Epithelial cell of proximal tubule (primary cell): ENCODE measurements at regions not wholly inside any gene's neighbourhood (a gene's known extent, or its start where the extent isn't known, plus 50 kb on each side); places are given as distances from the start of the nearest gene placed in this dataset.

Source experiments
- DNase-seq: peaks from one replicate; pipeline ENCODE4 v3.0.0-alpha.2; 2011; ENCODE audit warnings: low read depth
- H3K4me3 ChIP-seq: 2 replicates; pipeline ENCODE4 v1.5.1; 2011; ENCODE audit warnings: low read depth, mild to moderate bottlenecking, low read length
- CTCF ChIP-seq: conservative IDR thresholded peaks from 2 replicates; pipeline ENCODE4 v1.5.1; 2012; ENCODE audit warnings: low read depth, mild to moderate bottlenecking, low read length

GRCh38 chr5:87886164-87886563 is 382.5 kb downstream of the TMEM161B start:
- TF ChIP-seq CTCF = no peak
- H3K4me3 ChIP-seq = no peak overlapping the region
- no peak for DNase-seq

DNA sequence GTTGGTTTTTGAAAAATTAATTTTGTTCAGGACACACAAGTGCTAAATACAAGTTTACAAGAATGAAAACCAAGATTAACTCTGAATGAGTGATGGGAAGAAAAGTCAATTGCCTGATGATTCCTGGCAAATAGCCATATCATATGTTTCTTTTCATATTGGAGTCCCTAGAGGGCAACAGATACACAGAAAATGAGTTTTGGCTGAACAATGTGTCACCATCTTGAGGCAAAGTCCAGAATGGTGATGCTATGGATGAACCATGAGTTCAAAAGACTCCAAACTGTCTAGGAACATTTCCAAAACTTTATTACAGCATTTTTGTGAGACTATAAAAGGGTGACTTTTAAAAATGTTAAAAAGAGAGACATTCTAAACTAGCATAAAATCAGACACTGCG is 382.9 kb downstream of the TMEM161B start:
- no peak overlapping the region for H3K4me3 ChIP-seq
- DNase-seq = no peak
- TF ChIP-seq CTCF = no peak

DNA sequence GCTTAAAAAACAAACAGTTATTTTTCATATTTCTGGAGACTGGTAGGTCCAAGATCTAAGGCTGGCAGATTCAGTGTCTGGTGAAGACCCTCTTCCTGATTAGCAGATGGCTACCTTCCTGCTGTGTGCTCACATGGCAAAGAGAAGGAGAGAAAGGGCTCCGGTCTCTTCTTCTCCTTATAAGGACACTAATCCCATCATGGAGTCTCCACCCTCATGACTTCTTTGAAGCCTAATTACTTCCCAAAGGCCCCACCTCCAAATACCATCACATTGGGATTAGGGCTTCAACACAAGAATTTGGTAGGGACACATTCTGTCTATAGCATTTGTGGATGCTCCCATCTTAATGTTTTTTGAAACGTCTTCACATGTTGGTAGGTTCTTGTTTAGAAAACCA is 391.1 kb downstream of the TMEM161B start:
- H3K4me3 ChIP-seq = no peak overlapping the region
- TF ChIP-seq CTCF = no peak
- no peak for DNase-seq

DNA sequence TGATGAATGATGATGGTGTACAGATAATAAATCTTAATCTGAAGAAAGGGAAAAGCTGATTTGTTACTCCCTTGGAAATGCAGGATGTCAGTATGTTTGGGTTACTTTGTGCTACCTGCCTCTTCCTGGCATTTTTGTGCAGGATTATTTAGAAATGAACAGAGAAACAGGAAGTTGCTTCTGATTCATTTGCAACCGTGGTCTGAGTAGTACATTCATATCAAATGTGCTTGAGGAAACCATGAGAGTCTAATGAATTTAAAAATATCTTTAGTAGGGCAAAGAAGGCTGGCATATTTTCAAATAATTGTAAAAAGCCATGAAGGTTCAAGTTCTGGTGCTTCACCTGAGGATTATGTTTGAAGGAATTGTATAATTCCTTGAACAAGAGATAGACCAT is 391.6 kb downstream of the TMEM161B start:
- DNase-seq = no peak
- TF ChIP-seq CTCF = no peak
- no peak overlapping the region for H3K4me3 ChIP-seq

DNA sequence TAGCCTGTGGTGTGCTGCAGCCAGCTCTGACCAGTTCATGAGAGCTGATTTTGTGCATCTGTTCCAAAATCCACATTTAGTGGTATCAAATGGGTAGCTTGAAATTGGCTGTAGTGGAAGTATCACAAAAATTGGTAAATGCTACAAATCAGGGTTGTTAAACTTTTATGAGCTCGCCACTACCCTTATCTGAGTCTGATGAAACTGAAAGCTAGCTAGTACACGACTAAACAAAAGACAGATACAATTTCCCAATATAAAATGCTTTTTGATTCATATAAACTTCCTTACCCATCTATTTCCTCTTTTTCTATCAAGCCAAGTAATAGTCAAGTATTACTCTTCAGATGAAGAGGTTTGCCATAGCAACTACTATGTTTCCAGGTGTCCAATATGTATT is 392.0 kb downstream of the TMEM161B start:
- H3K4me3 ChIP-seq = no peak overlapping the region
- no peak for TF ChIP-seq CTCF
- DNase-seq = no peak

DNA sequence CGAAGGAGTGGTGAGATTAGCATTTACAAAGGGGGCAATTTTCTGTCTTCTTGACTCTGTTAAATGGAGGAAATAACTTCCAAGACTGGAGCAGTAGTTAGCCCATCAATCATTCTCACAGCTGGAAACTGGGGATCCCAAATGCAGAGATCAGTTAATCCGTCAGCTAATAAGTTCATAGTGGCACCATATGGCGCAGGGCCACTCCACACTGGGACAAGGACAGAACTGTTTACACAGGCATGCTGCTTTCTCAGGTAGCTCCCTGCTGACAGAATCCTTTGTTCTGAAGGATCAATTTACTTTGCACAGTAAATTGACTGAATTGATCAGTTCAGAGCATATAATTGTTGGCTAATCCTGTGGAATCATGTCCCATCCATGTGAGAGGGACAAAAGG is 395.7 kb downstream of the TMEM161B start:
- TF ChIP-seq CTCF = no peak
- no peak overlapping the region for H3K4me3 ChIP-seq
- DNase-seq = no peak

DNA sequence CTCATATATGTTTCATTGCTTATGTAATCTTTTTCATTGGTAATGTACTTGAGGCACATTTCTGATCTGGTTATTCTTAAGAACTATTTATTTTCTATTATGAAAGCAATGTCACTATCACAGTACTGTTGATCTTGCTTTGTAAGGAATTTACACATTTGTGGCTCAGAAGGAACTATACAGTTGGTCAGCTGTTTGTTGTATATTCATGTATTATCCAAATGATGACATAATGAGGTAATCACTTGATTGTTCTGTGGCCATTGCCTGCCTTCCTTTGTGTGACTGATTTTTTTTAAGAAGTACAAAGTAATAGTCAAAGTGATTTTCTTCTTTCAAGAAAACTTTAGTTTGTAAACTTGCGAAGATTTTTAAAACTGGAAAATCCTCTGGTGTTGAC is 399.9 kb downstream of the TMEM161B start:
- no peak overlapping the region for H3K4me3 ChIP-seq
- no peak for TF ChIP-seq CTCF
- DNase-seq = no peak
